HEK293T (cell line): ENCODE measurements at regions not wholly inside any gene's neighbourhood (a gene's known extent, or its start where the extent isn't known, plus 50 kb on each side); places are given as distances from the start of the nearest gene placed in this dataset.

Source experiments
- CTCF ChIA-PET: fragments of 350-600 bp; formaldehyde crosslinking; extraction: SDS; loops from one replicate; lab custom pipeline; 2021; ENCODE audit warnings: antibody characterized with exemption, inconsistent platforms; lab: Yijun Ruan, JAX
- POLR2A ChIA-PET: fragments of 350-600 bp; formaldehyde crosslinking; extraction: SDS; loops from one replicate; lab custom pipeline; 2020; ENCODE audit warnings: antibody characterized with exemption, inconsistent platforms; lab: Yijun Ruan, JAX
- DNase-seq: peaks from one replicate; pipeline ENCODE4 v3.0.0; 2012; ENCODE audit warnings: mixed read lengths; ENCODE audit errors: extremely low spot score
- ARNT ChIP-seq: fragments of 450-650 bp; IDR thresholded peaks from 2 replicates; pipeline ENCODE4 v1.6.1; 2017; ENCODE audit warnings: mild to moderate bottlenecking
- BHLHE40 ChIP-seq: fragments of 450-650 bp; IDR thresholded peaks from 2 replicates; pipeline ENCODE4 v1.6.1; 2016; ENCODE audit warnings: mild to moderate bottlenecking, moderate library complexity, borderline replicate concordance
- CTBP1 ChIP-seq: fragments of 450-650 bp; IDR thresholded peaks from 2 replicates; pipeline ENCODE4 v1.6.1; 2016; ENCODE audit warnings: borderline replicate concordance
- ELF4 ChIP-seq: fragments of 450-650 bp; IDR thresholded peaks from 2 replicates; pipeline ENCODE4 v1.6.1; 2017; ENCODE audit warnings: antibody characterized with exemption
- FOXA1 ChIP-seq: fragments of 450-650 bp; IDR thresholded peaks from 2 replicates; pipeline ENCODE4 v1.6.1; 2016; ENCODE audit warnings: mild to moderate bottlenecking
- FOXK2 ChIP-seq: fragments of 450-650 bp; IDR thresholded peaks from 2 replicates; pipeline ENCODE4 v1.6.1; 2016; ENCODE audit warnings: mild to moderate bottlenecking
- FOXM1 ChIP-seq: fragments of 450-650 bp; IDR thresholded peaks from 2 replicates; pipeline ENCODE4 v1.6.1; 2017; ENCODE audit warnings: mild to moderate bottlenecking, borderline replicate concordance
- HDGF ChIP-seq: fragments of 450-650 bp; IDR thresholded peaks from 2 replicates; pipeline ENCODE4 v1.6.1; 2017; ENCODE audit warnings: antibody characterized with exemption, borderline replicate concordance
- L3MBTL2 ChIP-seq: fragments of 450-650 bp; conservative IDR thresholded peaks from 2 replicates; pipeline ENCODE4 v1.6.1; 2016; ENCODE audit warnings: mild to moderate bottlenecking
- LEF1 ChIP-seq: fragments of 450-650 bp; IDR thresholded peaks from 2 replicates; pipeline ENCODE4 v1.6.1; 2017; ENCODE audit warnings: mild to moderate bottlenecking, borderline replicate concordance
- NFRKB ChIP-seq: fragments of 450-650 bp; IDR thresholded peaks from 2 replicates; pipeline ENCODE4 v1.6.1; 2016; ENCODE audit warnings: mild to moderate bottlenecking, moderate library complexity
- SP1 ChIP-seq: fragments of 450-650 bp; IDR thresholded peaks from 2 replicates; pipeline ENCODE4 v1.6.1; 2017
- SUZ12 ChIP-seq: fragments of 450-650 bp; IDR thresholded peaks from 2 replicates; pipeline ENCODE4 v1.6.1; 2016; ENCODE audit warnings: mild to moderate bottlenecking
- TARDBP ChIP-seq: fragments of 450-650 bp; IDR thresholded peaks from 2 replicates; pipeline ENCODE4 v1.6.1; 2016
- ZNF384 ChIP-seq: fragments of 450-650 bp; IDR thresholded peaks from 2 replicates; pipeline ENCODE4 v1.6.1; 2016
- TF ChIP-seq, protein P1 (sequence below): fragments of 450-650 bp; IDR thresholded peaks from 2 replicates; pipeline ENCODE4 v1.6.1; 2016

DNA sequence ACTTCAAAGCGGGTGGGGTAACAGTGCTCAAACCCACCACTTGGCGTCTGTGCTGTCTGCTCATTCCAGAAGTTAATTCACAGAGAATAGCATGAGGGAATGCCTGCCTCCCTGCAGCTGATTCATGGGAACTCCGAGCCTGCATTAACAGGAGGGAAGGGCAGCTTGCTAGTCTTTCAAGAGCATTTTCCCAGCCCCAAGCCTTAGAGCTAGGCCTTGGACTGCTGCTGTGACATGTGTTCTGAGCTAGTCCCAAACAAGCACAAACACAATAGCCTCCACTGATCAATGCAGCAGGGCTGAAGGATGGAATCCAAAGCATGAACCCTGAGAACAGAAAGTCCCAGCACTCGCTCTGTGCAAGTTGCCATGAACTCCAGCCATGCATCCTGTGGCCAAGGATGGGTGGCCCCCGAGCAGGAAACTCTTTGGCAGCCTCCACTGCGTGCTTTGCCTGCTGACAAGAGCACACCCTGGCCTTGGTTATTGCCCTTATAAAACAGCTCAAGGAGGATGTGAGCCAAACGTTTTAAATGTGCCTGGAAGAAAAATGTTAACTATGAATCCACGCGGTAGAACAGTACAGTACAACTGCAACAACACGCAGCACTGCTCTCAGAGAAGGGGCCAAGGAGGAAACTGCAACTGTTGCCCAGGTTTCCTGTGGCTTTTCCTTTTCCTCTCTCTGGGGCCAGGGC, 653.1 kb upstream of the KLF4 start:
- CTCF ChIA-PET: no interaction called here
- TF ChIP-seq SUZ12: no peak
- no peak for TF ChIP-seq SP1
- TF ChIP-seq FOXK2: no peak
- no peak for TF ChIP-seq ZNF384
- TF ChIP-seq, protein P1, sequence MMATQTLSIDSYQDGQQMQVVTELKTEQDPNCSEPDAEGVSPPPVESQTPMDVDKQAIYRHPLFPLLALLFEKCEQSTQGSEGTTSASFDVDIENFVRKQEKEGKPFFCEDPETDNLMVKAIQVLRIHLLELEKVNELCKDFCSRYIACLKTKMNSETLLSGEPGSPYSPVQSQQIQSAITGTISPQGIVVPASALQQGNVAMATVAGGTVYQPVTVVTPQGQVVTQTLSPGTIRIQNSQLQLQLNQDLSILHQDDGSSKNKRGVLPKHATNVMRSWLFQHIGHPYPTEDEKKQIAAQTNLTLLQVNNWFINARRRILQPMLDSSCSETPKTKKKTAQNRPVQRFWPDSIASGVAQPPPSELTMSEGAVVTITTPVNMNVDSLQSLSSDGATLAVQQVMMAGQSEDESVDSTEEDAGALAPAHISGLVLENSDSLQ: no peak
- no peak for TF ChIP-seq ELF4
- TF ChIP-seq FOXM1: no peak
- no peak for TF ChIP-seq HDGF
- no peak for TF ChIP-seq NFRKB
- no peak for TF ChIP-seq CTBP1
- TF ChIP-seq ARNT: no peak
- TF ChIP-seq TARDBP: no peak
- TF ChIP-seq FOXA1: no peak
- no peak for TF ChIP-seq LEF1
- TF ChIP-seq L3MBTL2: no peak
- TF ChIP-seq BHLHE40: no peak
- no peak for DNase-seq
- POLR2A ChIA-PET: no interaction called here

DNA sequence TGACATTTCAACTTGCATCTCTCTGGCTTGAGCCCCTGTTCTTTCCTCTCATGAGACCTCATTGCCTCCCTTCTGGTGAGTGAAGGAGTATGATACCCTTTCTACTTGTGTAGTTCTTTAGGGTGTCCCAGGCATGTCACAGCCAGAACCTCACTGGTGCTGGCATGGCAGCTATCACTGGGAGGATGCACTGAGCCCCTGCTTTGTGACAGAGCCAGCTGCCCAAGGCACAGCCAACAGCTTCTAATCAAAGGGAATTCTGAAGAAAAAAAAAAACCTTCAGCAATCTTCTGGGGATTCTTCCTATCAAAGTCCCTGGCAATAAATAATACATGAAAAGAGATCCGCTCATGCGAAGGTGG, 652.6 kb upstream of the KLF4 start:
- no peak for TF ChIP-seq HDGF
- DNase-seq: no peak
- ChIA-PET CTCF (no interaction called here), POLR2A (no interaction called here)

DNA sequence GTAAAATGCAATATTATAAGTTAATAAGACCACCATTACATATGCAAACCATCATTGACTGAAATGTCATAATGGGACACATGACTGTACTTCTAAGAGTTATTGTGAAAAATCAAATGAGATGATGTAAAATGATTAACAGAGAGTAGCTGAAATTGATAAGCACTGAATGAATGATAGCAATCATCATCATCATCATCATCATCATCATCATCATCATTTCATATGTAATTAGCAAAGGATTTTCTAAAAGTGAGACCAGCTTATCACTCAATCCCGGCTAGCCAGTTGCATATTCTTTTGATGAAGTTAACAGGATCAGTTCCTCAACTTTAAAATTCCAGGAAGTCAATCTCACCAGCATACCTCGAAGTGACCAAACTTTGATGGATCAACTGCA, 650.3 kb upstream of the KLF4 start:
- TF ChIP-seq HDGF: no peak
- no peak for TF ChIP-seq TARDBP
- no peak for TF ChIP-seq SUZ12
- TF ChIP-seq FOXM1: no peak
- TF ChIP-seq SP1: no peak
- CTCF ChIA-PET: no interaction called here

DNA sequence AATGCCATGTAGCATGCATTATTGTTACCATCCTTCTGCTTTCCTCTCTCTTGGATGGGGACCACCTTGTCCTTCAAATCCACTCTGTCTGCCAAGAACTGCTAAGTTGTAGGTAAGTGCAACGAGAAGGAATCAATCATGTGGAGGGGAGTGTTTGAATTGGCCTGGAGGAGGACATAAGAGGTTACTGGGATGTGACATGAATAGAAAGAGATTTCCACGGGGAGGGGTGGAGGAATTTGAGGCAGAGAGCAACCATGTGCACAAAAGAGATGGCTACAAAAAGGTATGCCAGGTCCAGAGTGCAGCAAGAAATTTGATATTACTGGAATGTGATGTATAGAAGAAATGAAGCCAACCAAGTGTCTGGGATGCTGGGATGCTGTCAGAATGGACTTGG, 648.9 kb upstream of the KLF4 start:
- POLR2A ChIA-PET: no interaction called here
- TF ChIP-seq FOXK2 (no peak), ZNF384 (no peak), SUZ12 (no peak), NFRKB (no peak), FOXA1 (no peak), HDGF (no peak), L3MBTL2 (no peak), CTBP1 (no peak), ARNT (no peak)
- no peak for DNase-seq
- CTCF ChIA-PET: no interaction called here

More for the DNA sequence above, 650.3 kb upstream of the KLF4 start:
- no peak for DNase-seq
- POLR2A ChIA-PET: no interaction called here

DNA sequence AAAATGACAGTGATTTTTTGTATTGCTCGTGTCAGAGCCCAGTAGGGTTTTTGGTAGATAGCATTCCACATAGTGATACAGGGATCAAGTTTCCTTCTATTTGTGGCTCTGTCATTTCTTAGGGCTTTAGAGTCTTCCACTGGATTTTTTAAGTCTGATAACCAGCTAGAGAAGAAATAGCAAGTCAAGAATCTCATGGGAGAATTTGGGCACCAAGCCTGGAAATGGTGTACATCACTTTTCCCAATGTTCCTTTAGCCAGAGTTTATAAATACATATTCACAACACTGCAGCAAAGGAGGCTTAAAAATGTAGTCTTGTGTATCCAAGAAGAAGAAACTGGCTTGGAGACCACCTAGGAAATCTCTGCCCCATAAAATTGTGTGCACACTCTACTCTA, 647.1 kb upstream of the KLF4 start:
- TF ChIP-seq CTBP1 (no peak), HDGF (no peak), ZNF384 (no peak), LEF1 (no peak), L3MBTL2 (no peak), FOXK2 (no peak), BHLHE40 (no peak), SUZ12 (no peak), NFRKB (no peak), SP1 (no peak), ARNT (no peak), FOXA1 (no peak), FOXM1 (no peak), TARDBP (no peak), ELF4 (no peak)
- TF ChIP-seq, protein P1: no peak
- CTCF ChIA-PET: no interaction called here
- POLR2A ChIA-PET: no interaction called here
- DNase-seq: no peak

DNA sequence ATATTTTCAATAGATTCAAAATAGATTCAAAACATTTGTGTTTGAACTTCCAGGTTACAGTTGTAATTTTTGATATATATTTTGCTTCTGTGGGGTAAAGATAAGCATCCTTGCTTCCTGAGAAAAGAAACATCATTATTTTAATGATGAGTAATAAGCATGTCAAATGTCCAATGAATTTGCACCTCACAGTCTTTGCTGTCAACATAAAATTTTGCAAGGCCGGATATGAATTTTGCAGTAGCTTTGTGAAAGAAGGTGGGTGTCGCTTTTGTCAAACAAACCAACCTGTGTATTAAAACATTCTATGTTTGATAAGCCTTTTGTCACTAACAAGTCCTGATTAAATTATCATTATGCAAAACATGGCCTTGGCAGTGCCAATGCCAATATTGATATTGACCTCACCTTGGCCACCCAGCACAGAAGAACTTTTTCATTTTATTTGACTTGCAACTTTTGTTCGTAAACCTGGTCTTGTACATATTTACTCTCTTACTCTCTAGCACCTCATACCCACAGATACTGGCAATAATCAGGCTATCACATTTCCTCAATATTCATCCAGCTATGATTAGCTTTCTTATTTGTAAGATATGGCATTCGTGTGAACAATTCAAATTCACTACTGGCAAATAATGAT, 645.0 kb upstream of the KLF4 start:
- ChIA-PET POLR2A (no interaction called here), CTCF (no interaction called here)
- DNase-seq: no peak
- TF ChIP-seq ELF4: no peak
- TF ChIP-seq LEF1: no peak
- TF ChIP-seq FOXM1: no peak
- TF ChIP-seq FOXA1: no peak
- TF ChIP-seq SP1: no peak
- TF ChIP-seq, protein P1: no peak
- no peak for TF ChIP-seq ZNF384
- TF ChIP-seq ARNT: no peak
- TF ChIP-seq CTBP1: no peak
- TF ChIP-seq HDGF: no peak
- TF ChIP-seq L3MBTL2: no peak

DNA sequence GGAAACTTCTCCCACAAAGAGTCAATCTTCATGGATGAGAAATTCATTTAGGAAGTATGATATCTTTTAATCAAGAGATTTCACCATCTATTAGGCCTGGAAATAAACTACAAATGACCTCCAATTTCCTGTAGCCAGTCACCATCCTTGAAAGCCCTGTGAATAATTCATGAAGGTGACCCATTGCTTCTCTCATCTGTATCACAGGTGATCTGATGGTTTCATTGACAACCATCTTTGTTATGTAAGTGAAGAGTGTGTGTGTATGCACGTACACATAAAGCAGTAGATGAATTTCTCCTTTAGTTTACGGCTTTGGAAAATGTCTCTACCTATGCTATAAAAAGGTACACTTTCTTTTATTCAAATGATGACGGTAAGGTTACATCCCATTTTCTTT, 644.1 kb upstream of the KLF4 start:
- ChIA-PET POLR2A (no interaction called here), CTCF (no interaction called here)
- TF ChIP-seq CTBP1 (no peak), FOXA1 (no peak), FOXM1 (no peak), ZNF384 (no peak), ELF4 (no peak), HDGF (no peak), NFRKB (no peak), FOXK2 (no peak)
- TF ChIP-seq, protein P1: no peak
- no peak for DNase-seq
